C4-2B (cell line): ENCODE measurements at regions not wholly inside any gene's neighbourhood (a gene's known extent, or its start where the extent isn't known, plus 50 kb on each side); places are given as distances from the start of the nearest gene placed in this dataset.

Source experiments
- ZFX ChIP-seq: fragments of 450-650 bp; IDR thresholded peaks from 2 replicates; pipeline ENCODE4 v1.6.1; 2017
- TF ChIP-seq, protein P1 (sequence below): fragments of 450-650 bp; conservative IDR thresholded peaks from 2 replicates; pipeline ENCODE4 v1.5.1; 2017; ENCODE audit warnings: mild to moderate bottlenecking

- TF ChIP-seq, protein P1, sequence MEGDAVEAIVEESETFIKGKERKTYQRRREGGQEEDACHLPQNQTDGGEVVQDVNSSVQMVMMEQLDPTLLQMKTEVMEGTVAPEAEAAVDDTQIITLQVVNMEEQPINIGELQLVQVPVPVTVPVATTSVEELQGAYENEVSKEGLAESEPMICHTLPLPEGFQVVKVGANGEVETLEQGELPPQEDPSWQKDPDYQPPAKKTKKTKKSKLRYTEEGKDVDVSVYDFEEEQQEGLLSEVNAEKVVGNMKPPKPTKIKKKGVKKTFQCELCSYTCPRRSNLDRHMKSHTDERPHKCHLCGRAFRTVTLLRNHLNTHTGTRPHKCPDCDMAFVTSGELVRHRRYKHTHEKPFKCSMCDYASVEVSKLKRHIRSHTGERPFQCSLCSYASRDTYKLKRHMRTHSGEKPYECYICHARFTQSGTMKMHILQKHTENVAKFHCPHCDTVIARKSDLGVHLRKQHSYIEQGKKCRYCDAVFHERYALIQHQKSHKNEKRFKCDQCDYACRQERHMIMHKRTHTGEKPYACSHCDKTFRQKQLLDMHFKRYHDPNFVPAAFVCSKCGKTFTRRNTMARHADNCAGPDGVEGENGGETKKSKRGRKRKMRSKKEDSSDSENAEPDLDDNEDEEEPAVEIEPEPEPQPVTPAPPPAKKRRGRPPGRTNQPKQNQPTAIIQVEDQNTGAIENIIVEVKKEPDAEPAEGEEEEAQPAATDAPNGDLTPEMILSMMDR: no peak
- TF ChIP-seq ZFX: no peak
These were observed 273.6 kb upstream of the NCKAP5 start for GRCh38 chr2:133841900-133842299.
